Ureter (tissue), 1 donor: ENCODE measurements at regions not wholly inside any gene's neighbourhood (a gene's known extent, or its start where the extent isn't known, plus 50 kb on each side); places are given as distances from the start of the nearest gene placed in this dataset.
"Not testable (repeated sequence)": the region's sequence is repeated elsewhere in the genome, so short reads cannot be mapped to it uniquely, and the experiment has no call there.

Experiments
- DNase-seq: peaks from one replicate; pipeline ENCODE4 v3.0.0-alpha.2; 2020; ENCODE audit warnings: low spot score
- donor health status: DM: yes; HTN: yes; CAD: no.

GRCh38 chr6:103617642-103618041, 1242.1 kb downstream of the HACE1 start:
- no peak for DNase-seq

- no peak for DNase-seq
Measured at GRCh38 chr6:103587722-103588121, 1272.0 kb downstream of the HACE1 start.

GRCh38 chr6:103578115-103578514, 1281.6 kb downstream of the HACE1 start:
- no peak for DNase-seq

GRCh38 chr6:103570431-103570830, 1289.3 kb downstream of the HACE1 start:
- no peak for DNase-seq

GRCh38 chr6:103554911-103555310, 1304.8 kb downstream of the HACE1 start:
- no peak for DNase-seq

GRCh38 chr6:103538381-103538780, 1321.3 kb downstream of the HACE1 start:
- DNase-seq: no peak

- no peak for DNase-seq
Measured at GRCh38 chr6:103534814-103535213, 1324.9 kb downstream of the HACE1 start.

GRCh38 chr6:103534095-103534494, 1325.6 kb downstream of the HACE1 start:
- no peak for DNase-seq

GRCh38 chr6:103522045-103522444, 1337.7 kb downstream of the HACE1 start:
- DNase-seq: no peak

GRCh38 chr6:103516336-103516735, 1343.4 kb downstream of the HACE1 start:
- no peak for DNase-seq

- no peak for DNase-seq
Measured at GRCh38 chr6:103507052-103507451, 1352.7 kb downstream of the HACE1 start.

GRCh38 chr6:103505155-103505518, 1354.6 kb downstream of the HACE1 start:
- DNase-seq: no peak

GRCh38 chr6:103504501-103505154, 1355.1 kb downstream of the HACE1 start:
- no peak for DNase-seq

- not testable (repeated sequence) for DNase-seq
Measured at GRCh38 chr6:103496588-103496987, 1363.1 kb downstream of the HACE1 start.

GRCh38 chr6:103456652-103457051, 1403.1 kb downstream of the HACE1 start:
- no peak for DNase-seq

- no peak for DNase-seq
Measured at GRCh38 chr6:103455275-103455674, 1404.4 kb downstream of the HACE1 start.

- no peak for DNase-seq
Measured at GRCh38 chr6:103409475-103409874, 1450.2 kb downstream of the HACE1 start.

- DNase-seq: no peak
Measured at GRCh38 chr6:103405321-103405720, 1454.4 kb downstream of the HACE1 start.

- no peak for DNase-seq
Measured at GRCh38 chr6:103404799-103405198, 1454.9 kb downstream of the HACE1 start.

GRCh38 chr6:103396768-103397167, 1463.0 kb downstream of the HACE1 start:
- DNase-seq: no peak

GRCh38 chr6:103379272-103379671, 1480.4 kb downstream of the HACE1 start:
- DNase-seq: no peak

- no peak for DNase-seq
Measured at GRCh38 chr6:103367212-103367611, 1492.5 kb downstream of the HACE1 start.

- no peak for DNase-seq
Measured at GRCh38 chr6:103356531-103356930, 1503.2 kb downstream of the HACE1 start.

- no peak for DNase-seq
Measured at GRCh38 chr6:103344554-103345163, 1515.1 kb downstream of the HACE1 start.
